Psoas muscle (tissue), 7 donors: ENCODE measurements at regions not wholly inside any gene's neighbourhood (a gene's known extent, or its start where the extent isn't known, plus 50 kb on each side); places are given as distances from the start of the nearest gene placed in this dataset.
A peak's percentile ranks its signal among the peaks of the same experiment; 100 is the strongest.

Source experiments
- ATAC-seq, 4 donors: fragments of 200-7000 bp; cut with Tn5 transposase; one replicate each; pipeline ENCODE4 v1.9.1; 2020; ENCODE audit warnings: moderate library complexity in 3 of 4, mild to moderate bottlenecking in 2 of 4
- DNase-seq, 2 donors: peaks; one replicate each; pipeline ENCODE4 v3.0.0-alpha.2; 2020
- H3K27ac ChIP-seq: fragments of 200-600 bp; one replicate; pipeline ENCODE4 v1.8.0; 2022
- H3K27me3 ChIP-seq, 3 donors: fragments of 200-600 bp in 1 of 3; one replicate each; pipeline versions ENCODE4 v1.6.1 to v1.8.0; 2013 to 2022; ENCODE audit warnings: low read length in 2 of 3, mild to moderate bottlenecking in 2 of 3, moderate library complexity in 1 of 3; ENCODE audit not compliant: insufficient read depth in 3 of 3
- H3K36me3 ChIP-seq, 2 donors: fragments of 200-600 bp in 1 of 2; one replicate each; pipeline versions ENCODE4 v1.6.1 to v1.8.0; 2013 to 2022; ENCODE audit warnings: low read depth in 1 of 2, mild to moderate bottlenecking in 1 of 2, moderate library complexity in 1 of 2; ENCODE audit not compliant: insufficient read depth in 1 of 2
- H3K4me1 ChIP-seq: fragments of 200-600 bp; one replicate; pipeline ENCODE4 v1.8.0; 2022
- H3K4me3 ChIP-seq: fragments of 200-600 bp; one replicate; pipeline ENCODE4 v1.8.0; 2022; ENCODE audit warnings: mild to moderate bottlenecking
- H3K9me3 ChIP-seq: fragments of 200-600 bp; one replicate; pipeline ENCODE4 v1.8.0; 2022
- WGBS, 3 donors: extraction: QIAGEN DNeasy Blood & Tissue Kit; methylation state at CpG; one replicate each; pipeline versions ENCODE4 v1.1.6 to v1.1.7; 2013; 5-methylcytosine and 5-hydroxymethylcytosine counted together
- intact Hi-C, 2 donors: fragments of 100-400 bp; cut with DNase I; formaldehyde crosslinking; loops; one replicate each; pipeline versions ENCODE4 v1.11.0 to v1.14.2; 2022
- TF ChIP-seq, protein P1 (sequence below): fragments of 200-600 bp; IDR thresholded peaks from one replicate; pipeline ENCODE4 v1.8.0; 2022; ENCODE audit warnings: antibody characterized with exemption
- donor health status: healthy with polysubstance abuse.
- donor health status: DM: no; HTN: no; CAD: no; lungs with moderate emphysema.
- donor health status: Bipolar disorder and iron deficiency.
- donor health status: healthy.
- donor health status: DM: yes; HTN: yes; CAD: no.
- donor health status: DM: no; HTN: no; CAD: no.
- donor health status: DM: yes; HTN: yes; CAD: no.

DNA sequence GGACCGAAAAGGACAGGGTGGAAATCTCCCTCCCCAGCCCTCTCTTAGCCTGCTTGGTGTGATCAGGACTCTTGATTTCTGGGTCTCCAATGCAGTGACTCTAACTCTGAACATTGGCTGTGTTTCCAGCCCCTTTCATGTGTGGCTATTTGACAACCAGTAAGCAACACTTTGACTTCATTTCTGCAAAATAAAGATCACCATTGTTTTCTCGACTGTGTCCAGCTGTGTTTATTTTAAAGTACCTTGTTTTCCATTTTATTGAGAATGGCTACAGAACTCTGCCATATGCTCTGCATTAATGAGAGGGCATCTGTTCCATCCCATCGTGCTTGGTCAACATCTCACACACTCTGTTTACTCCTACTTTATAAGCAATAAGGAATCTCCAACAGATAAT lies 60.9 kb upstream of the TAGAP start:
- TF ChIP-seq, protein P1, sequence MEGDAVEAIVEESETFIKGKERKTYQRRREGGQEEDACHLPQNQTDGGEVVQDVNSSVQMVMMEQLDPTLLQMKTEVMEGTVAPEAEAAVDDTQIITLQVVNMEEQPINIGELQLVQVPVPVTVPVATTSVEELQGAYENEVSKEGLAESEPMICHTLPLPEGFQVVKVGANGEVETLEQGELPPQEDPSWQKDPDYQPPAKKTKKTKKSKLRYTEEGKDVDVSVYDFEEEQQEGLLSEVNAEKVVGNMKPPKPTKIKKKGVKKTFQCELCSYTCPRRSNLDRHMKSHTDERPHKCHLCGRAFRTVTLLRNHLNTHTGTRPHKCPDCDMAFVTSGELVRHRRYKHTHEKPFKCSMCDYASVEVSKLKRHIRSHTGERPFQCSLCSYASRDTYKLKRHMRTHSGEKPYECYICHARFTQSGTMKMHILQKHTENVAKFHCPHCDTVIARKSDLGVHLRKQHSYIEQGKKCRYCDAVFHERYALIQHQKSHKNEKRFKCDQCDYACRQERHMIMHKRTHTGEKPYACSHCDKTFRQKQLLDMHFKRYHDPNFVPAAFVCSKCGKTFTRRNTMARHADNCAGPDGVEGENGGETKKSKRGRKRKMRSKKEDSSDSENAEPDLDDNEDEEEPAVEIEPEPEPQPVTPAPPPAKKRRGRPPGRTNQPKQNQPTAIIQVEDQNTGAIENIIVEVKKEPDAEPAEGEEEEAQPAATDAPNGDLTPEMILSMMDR, result no peak
- intact Hi-C loops, result loop anchor here in 1 of 2 donors (2.0 kb wide), 1 partner anchor 63 kb away; no protein-coding TSS in a partner anchor
- H3K9me3 ChIP-seq, result no peaks in the 10 kb centered on the region
- DNase-seq, result no peak
- H3K4me3 ChIP-seq, result no peak overlapping the region
- H3K36me3 ChIP-seq, result no peaks in the 10 kb centered on the region
- WGBS, 3 donors, result 72 to 85% (median 84%) methylated on average over 3 of the region's 3 CpGs
- ATAC-seq, result no peak
- no peak overlapping the region for H3K27ac ChIP-seq
- H3K4me1 ChIP-seq, result no peaks in the 10 kb centered on the region
- no peaks in the 10 kb centered on the region for H3K27me3 ChIP-seq

DNA sequence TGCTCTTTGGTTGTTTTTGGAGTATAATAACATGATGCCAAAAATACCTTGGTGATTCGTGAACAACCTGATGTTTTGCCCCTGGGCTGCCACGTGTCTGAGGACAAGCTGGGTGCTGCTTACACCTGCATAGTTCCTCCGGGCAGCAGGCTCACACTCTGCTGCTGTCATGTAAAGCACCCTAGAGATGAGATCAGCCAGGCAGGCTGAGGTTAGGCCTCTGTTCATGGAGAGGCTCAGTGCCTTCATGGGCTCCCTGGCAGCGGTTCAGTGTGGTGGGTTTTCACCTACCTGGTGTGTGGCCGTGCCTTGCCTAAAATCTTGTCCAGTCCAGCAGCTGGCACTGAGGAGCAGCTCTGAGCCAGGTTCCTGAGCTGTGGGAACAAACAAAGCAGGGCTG lies 60.1 kb upstream of the TAGAP start:
- no peak for ATAC-seq
- H3K9me3 ChIP-seq, result no peaks in the 10 kb centered on the region
- H3K4me3 ChIP-seq, result no peak overlapping the region
- no peaks in the 10 kb centered on the region for H3K4me1 ChIP-seq
- peak in 1 of 2 donors; percentile 33 for DNase-seq
- no peaks in the 10 kb centered on the region for H3K27me3 ChIP-seq
- TF ChIP-seq, protein P1, result no peak
- intact Hi-C loops, result loop anchor here in 1 of 2 donors (2.0 kb wide), 1 partner anchor 62 kb away; no protein-coding TSS in a partner anchor
- H3K36me3 ChIP-seq, result no peaks in the 10 kb centered on the region
- WGBS, 3 donors, result 69 to 82% (median 78%) methylated on average over 5 of the region's 5 CpGs
- H3K27ac ChIP-seq, result no peak overlapping the region

DNA sequence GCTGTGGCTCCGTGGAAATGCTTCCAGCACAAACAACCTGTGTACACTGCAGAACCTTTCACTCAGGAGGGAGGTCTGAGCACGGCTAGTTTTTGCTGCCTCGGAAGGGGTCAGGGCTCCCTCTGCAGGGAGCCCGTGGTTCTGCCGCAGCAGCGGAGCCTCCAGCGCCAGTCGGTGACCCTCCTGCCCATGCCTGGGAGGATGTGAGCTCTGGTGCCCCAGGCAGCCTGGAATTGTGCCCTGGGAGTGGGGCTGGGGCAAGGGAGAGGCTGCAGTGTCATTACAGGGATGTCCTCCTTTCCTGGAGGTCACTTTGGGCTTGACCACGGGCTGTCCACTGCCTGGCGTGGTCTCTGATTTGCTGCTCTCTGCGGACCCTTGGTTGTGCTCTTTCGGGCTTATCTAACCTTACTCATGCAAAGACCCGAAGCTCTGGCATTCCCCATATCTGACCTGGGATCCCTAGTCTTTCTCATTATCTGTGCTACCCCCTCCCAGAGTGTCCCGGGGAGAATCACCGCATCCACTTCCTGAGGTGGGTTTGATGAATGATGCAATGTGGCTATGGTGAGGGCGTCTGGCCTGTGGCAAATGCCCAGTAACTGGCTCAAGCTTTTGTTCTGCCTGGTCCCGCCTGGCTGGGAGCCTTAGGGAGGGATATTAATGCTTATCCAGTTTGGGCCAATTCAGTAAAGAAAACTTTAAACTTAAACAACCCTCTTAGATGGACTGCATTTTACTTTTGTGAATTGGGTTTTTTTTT lies 59.6 kb upstream of the TAGAP start:
- Histone ChIP-seq H3K4me1 (no peaks in the 10 kb centered on the region), H3K4me3 (no peak overlapping the region), H3K27me3 (no peaks in the 10 kb centered on the region), H3K27ac (no peak overlapping the region), H3K36me3 (no peaks in the 10 kb centered on the region), H3K9me3 (no peaks in the 10 kb centered on the region)
- TF ChIP-seq, protein P1, result peak; percentile 75
- 28 to 34% (median 30%) methylated on average over 17 of the region's 17 CpGs for WGBS, 3 donors
- DNase-seq, result peak; percentile 45 to 70
- ATAC-seq, result peak; percentile 87 to 92 (median 89)
- intact Hi-C loops, result loop anchor here in 1 of 2 donors (2.0 kb wide), 1 partner anchor 62 kb away; no protein-coding TSS in a partner anchor

DNA sequence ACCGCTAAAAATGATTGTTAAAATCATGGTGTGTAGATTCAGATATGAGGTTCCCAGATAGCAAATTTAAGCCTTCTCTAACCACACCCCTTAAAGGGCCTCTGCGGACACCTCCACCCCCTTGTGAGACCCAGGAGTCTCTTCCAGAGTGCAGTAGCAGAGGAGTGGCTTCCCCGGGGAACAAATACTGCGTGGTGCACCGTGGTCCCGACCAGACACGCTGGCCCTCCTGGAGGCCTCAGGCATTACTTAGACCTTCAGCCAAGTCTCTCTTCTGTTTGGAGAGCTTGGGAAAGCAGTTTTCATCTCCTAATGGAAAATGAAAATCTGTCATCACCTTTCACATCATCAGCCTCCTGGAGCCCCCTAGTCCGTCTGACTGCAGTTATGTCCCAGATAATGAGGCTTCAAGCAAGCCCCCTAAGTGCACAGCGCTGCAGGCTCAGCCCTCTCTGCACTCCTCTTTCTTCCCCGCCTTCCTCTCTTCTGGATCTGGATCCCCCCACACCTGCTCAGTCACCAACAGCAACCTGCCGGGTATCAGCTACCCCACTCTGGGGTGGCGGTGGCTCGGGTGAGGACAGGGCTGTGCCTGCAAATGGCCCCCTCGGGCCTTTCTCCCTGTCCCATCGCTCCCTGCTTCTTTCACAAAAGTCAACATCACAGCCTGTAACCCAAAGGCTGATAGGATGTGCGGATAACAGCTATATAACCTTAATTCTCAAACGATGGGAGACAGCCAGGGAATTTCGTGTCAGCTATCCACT lies 58.8 kb upstream of the TAGAP start:
- H3K4me3 ChIP-seq, result no peak overlapping the region
- H3K9me3 ChIP-seq, result no peaks in the 10 kb centered on the region
- H3K27ac ChIP-seq, result no peak overlapping the region
- H3K36me3 ChIP-seq, result no peaks in the 10 kb centered on the region
- WGBS, 3 donors, result 63 to 72% (median 67%) methylated on average over 18 of the region's 18 CpGs
- no peaks in the 10 kb centered on the region for H3K4me1 ChIP-seq
- DNase-seq, result no peak
- intact Hi-C loops, result loop anchor here in 1 of 2 donors (2.0 kb wide), 1 partner anchor 61 kb away; no protein-coding TSS in a partner anchor
- TF ChIP-seq, protein P1, result no peak
- H3K27me3 ChIP-seq, result no peaks in the 10 kb centered on the region
- no peak for ATAC-seq
